Activated T-cell treated with anti-CD3 and anti-CD28 coated beads, Interleukin-2, amount 50 U/mL, for 48 hours (primary cell): ENCODE measurements at regions not wholly inside any gene's neighbourhood (a gene's known extent, or its start where the extent isn't known, plus 50 kb on each side); places are given as distances from the start of the nearest gene placed in this dataset.
"Not testable (repeated sequence)": the region's sequence is repeated elsewhere in the genome, so short reads cannot be mapped to it uniquely, and the experiment has no call there.

Source experiments
- DNase-seq, 2 experiments: peaks; one replicate each; pipeline ENCODE4 v3.0.0-alpha.2; 2020

- no peak for DNase-seq
These were observed 264.9 kb downstream of the ZWINT start for GRCh38 chr10:56096226-56096517.

- DNase-seq: no peak
These were observed 265.4 kb downstream of the ZWINT start for GRCh38 chr10:56095506-56096225.

DNA sequence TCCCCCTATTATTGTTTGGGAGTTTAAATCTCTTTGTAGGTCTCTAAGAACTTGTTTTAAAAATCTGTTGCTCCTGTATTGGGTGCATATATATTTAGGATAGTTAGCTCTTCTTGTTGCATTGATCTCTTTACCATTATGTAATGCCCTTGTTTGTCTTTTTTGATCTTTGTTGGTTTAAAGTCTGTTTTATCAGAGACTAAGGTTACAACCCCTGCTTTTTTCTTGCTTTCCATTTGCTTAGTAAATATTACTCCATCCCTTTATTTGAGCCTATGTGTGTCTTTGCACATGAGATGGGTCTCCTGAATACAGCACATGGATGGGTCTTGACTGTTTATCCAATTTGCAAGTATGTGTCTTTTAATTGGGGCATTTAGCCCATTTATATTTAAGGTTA is 267.4 kb downstream of the ZWINT start:
- not testable (repeated sequence) for DNase-seq

GRCh38 chr10:56091872-56092271 is 269.2 kb downstream of the ZWINT start:
- no peak for DNase-seq

GRCh38 chr10:56090914-56091540 is 270.0 kb downstream of the ZWINT start:
- DNase-seq: no peak

GRCh38 chr10:56085406-56086122 is 275.5 kb downstream of the ZWINT start:
- no peak for DNase-seq

GRCh38 chr10:56082169-56082568 is 278.9 kb downstream of the ZWINT start:
- DNase-seq: no peak

- no peak for DNase-seq
These were observed 292.4 kb downstream of the ZWINT start for GRCh38 chr10:56068473-56069263.

DNA sequence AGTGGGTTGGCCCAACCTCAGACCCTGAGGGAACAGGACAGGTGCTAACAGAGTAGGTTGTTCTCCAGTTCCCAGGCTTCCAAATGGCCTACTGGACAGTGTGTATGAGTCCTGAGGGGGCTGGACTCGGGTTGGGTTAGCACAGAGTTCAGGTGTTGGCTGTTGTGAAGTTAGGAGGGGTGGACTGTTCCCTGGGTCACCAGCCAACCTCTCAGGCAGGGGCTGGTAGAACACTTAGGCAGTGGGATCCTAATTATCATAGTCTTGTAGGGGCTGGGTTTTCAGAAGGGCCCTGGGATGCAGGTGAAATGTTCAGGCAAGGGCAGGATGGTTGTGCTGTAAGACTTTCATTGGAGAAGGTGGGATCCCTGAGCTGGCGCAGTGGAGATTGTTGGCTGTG is 293.0 kb downstream of the ZWINT start:
- no peak for DNase-seq

GRCh38 chr10:56063642-56064041 is 297.4 kb downstream of the ZWINT start:
- DNase-seq: no peak

GRCh38 chr10:56057860-56058259 is 303.2 kb downstream of the ZWINT start:
- no peak for DNase-seq

GRCh38 chr10:56035489-56035888 is 325.6 kb downstream of the ZWINT start:
- no peak for DNase-seq

DNA sequence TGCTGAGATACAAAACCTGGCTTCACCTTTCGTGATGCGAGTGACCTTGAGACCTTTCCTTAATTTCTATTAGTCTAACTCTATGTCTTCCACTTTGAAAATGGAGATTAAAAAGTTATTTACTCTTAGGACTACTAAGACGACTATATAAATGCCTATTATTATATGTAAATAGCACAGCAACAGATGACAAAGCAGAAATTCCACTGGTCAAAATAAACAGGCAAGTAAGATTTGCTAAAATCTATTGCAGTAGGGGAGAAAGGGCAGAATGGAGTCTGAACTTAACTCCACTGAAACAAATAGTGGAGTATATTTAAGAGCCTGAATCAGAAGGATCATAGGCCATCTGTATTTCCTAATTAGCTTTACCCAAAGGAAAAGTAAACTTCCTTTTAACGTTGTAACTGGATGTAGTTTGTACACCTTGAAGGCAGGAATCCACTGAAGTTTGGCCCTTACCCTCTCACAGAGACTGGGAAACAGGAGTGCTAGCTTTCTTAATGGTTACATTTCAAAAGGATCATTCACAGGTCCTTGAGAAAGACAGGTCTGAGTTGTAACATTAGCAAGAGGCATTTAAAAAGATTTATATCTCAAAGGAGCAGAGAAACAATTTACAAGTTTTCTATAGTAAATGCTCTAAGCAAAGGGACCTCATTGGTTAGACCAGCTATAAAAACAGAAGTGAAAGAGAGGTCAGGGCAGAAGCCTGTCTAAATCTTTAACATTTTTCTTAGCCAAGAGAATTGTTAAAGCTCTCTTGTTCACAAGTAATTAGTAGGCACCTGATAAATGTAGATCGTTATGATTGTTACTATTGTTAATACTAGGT is 332.5 kb downstream of the ZWINT start:
- no peak for DNase-seq

- DNase-seq: no peak
These were observed 349.0 kb downstream of the ZWINT start for GRCh38 chr10:56012101-56012500.

GRCh38 chr10:56003555-56003954 is 357.5 kb downstream of the ZWINT start:
- no peak for DNase-seq

DNA sequence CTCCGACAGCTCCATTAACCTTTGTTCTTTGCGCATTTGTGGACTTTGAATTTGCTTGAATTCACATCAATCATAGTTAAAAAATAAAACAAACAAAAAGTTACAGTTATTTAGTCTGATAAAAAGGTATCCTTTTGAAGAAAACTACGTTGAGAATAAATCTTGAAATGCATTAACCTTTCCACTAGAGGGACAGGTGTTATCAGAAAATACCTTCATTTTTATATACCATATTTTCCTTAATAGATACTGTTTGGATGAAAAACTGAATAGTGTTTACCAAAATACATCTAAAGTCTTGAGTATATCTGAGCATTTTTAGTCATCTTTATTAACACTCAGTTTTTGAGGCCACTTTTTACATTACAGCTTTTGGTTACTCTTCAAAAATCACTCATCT is 371.9 kb downstream of the ZWINT start:
- no peak for DNase-seq

GRCh38 chr10:55979203-55979602 is 381.9 kb downstream of the ZWINT start:
- no peak for DNase-seq

- DNase-seq: no peak
These were observed 395.0 kb downstream of the ZWINT start for GRCh38 chr10:55966101-55966500.

DNA sequence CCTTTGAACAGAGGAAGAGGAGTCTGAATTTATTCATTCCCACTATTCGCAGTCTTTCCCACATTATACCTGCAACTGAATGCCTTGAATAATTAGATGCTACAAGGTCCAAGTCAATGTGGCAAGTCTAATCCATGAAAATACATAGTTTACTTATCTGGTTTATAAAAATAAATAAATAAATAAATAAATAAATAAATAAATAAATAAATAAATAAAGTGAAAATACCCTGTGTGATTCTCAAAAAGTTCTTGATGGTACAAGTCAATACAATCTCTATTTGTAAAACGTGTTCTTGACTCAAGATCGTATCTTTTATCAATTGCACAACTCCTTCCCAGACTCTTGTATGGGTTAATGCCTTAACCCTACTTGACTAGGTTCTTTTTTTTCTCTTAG is 417.7 kb downstream of the ZWINT start:
- no peak for DNase-seq

DNA sequence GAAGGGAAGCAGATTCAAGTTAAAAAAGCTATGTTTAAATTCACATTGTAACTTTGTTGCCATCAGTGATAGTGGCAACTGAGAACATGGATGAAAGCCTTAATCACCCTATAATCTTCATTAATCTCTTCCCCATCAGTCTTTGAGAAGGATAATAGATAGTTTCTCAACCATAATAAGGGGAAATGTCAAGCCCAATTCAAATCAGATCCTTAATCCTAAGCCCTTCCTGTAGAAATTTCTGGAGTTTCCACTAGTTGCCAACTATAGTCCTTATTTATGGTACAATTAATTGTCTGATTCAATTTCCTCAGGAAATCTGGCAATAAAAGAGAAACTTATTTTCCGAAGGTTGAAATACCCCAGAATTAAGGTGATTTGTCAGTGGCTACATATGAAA is 431.8 kb downstream of the ZWINT start:
- no peak for DNase-seq

DNA sequence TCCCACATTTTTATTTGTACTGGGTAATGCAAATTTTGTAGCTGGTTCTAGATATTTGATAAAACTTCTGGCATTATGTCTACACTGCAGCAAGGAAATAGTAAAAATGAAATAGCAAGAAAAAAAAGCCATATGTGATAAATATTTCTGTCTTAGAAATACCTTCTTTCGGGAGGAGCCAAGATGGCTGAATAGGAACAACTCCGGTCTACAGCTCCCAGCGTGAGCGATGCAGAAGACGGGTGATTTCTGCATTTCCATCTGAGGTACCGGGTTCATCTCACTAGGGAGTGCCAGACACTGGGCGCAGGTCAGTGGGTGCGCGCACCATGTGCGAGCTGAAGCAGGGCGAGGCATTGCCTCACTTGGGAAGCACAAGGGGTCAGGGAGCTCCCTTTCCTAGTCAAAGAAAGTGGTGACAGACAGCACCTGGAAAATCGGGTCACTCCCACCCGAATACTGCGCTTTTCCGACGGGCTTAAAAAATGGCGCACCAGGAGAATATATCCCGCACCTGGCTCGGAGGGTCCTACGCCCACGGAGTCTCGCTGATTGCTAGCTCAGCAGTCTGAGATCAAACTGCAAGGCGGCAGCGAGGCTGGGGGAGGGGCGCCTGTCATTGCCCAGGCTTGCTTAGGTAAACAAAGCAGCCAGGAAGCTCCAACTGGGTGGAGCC is 461.4 kb downstream of the ZWINT start:
- not testable (repeated sequence) for DNase-seq

DNA sequence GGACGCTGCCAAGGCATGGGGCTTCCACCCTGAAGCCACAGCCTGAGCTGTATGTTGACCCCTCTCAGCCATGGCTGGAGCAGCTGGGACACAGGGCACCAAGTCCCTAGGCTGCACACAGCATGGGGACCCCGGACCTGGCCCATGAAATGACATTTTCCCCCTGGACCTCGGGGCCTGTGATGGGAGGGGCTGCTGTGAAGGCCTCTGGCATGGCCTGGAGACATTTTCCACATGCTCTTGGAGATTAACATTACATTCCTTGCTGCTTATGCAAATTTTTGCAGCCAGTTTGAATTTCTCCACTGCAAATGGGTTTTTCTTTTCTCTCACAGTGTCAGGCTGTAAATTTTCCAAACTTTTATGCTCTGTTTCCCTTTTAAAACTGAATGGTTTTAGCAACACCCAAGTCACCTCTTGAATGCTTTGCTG is 463.6 kb downstream of the ZWINT start:
- no peak for DNase-seq
